ENCODE measurements at regions not wholly inside any gene's neighbourhood (a gene's known extent, or its start where the extent isn't known, plus 50 kb on each side); places are given as distances from the start of the nearest gene placed in this dataset.
A peak's percentile ranks its signal among the peaks of the same experiment; 100 is the strongest.

DNA sequence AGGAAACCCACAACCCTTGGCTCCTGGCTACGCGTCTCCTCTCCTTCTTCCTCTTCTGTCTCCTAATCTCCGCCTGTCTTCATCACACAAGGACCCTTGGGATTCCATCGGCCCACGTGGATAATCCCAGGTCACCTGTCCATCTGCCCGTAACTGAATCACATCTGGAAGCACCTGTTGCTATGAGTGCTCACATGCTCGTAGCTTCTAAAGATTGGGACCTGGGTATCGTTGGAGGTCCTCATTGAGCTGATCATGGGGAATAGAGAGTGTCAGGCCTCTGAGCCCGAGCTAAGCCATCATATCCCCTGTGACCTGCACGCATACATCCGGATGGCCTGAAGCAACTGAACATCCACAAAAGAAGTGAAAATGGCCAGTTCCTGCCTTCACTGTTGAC, 175.4 kb downstream of the SHOX start:
- DNase-seq (ENCODE audit: low read depth, low spot score) = no peak

- DNase-seq (ENCODE audit: low read depth, low spot score) = no peak
These were observed 174.6 kb downstream of the SHOX start for GRCh38 chrX:805103-805670.

DNA sequence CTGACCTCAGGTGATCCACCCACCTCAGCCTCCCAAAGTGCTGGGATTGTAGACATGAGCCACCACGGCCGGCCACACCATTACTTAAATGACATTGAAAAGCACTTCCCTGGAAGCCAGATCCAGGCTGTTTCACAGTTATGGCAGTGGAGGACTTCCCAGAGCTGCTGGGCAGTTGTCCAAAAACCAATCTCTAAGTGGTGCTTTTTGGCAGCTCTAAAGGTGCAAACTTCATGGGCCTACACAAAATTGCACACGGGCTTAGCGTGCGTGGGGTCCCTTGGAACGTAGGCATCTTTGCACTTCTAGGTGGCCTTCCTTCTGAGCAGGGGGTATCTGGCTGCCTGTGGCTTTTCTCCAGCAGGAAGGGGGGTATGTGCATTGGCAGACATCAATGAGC, 172.3 kb downstream of the SHOX start:
- no peak for DNase-seq (ENCODE audit: low read depth, low spot score)

DNA sequence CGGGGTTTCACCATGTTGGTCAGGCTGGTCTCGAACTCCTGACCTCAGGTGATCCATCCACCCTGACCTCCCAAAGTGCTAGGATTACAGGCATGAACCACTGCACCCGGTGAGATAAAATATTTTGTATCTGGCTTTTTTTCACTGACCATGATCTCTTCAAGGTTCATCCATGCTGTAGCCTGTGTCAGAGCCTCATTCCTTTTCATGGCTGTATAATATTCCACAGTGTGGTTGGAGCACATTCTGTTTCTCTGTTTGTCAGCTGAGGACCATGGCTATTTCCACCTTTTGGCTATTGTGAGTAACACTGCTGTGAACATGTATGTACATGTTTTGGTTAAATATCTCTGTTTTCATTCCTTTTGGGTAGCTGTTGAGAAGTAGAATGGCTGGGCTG, 169.2 kb downstream of the SHOX start:
- no peak for DNase-seq (ENCODE audit: low read depth, low spot score)

DNA sequence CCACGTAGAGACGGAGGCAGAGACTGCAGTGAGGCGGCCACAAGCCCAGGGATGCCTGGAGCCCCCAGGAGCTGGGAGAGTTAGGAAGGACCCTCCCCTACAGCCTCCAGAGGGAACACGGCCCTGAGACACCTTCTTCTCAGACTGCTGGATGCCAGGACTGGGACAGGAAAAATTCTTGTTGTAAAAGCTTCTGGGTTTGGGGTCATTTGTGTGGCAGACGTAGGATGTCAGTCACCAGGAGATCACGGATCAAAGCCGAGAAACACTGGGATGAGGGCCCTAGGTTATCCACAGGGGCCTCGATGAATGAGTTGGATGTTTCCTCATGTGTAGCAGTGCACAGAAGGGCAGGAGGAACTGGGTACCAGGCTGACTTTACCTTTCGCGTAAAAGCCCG, 163.7 kb downstream of the SHOX start:
- no peak for DNase-seq (ENCODE audit: low read depth, low spot score)

GRCh38 chrX:793216-793770, 162.7 kb downstream of the SHOX start:
- DNase-seq (ENCODE audit: low read depth, low spot score) = peak; percentile 41

DNA sequence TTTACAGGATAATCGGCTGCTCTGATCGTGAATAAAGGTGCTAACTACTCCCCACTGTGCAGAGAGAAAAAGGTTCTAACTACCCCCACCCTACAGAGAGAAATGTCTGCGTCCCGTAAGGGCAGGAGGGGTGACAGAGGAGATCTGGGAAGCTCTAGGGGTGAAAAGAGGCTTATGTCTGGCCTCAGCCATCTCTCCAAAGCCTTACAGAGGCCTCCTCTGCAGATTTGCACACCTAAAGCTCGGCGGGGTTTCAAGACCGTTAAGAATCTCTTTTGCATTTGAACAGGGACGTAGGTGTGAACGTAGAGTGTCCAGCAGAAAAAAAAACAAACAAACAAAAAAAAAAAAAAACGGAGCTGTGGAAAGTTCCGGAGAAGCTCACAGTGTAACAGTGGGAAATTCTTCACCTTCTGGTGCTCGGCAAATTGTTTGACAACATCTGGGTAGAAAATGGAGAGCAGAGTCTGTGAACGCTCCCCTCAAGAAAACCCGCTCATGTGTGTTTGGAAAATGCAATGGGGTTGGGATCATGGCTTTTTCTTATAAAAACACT, 161.0 kb downstream of the SHOX start:
- DNase-seq (ENCODE audit: low read depth, low spot score) = peak; percentile 79

- DNase-seq (ENCODE audit: low read depth, low spot score) = peak; percentile 37
These were observed 160.3 kb downstream of the SHOX start for GRCh38 chrX:790783-791360.

DNA sequence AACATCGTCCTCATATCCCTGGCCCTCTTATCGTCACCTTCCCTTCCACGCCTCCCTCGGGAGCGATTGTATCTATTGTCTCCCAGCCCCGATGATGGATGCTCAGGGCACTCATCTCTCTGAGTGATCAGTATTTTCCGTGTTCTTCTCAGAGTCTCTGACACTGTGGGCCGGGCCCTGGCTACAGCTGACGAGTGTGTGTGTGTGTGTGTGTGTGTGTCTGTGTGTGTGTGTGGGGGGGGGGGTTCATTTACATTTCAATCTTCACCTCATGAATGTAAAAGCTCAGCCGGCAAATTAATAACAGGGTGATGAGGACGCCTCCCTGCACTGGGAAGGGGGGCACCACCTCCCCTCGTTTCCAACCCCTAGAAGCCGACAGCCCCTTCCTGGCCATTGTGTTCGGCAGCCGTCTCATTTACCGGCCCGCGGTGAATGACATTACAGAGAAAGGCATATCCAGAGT, 159.5 kb downstream of the SHOX start:
- DNase-seq (ENCODE audit: low read depth, low spot score) = peak; percentile 56

GRCh38 chrX:789096-789495, 158.5 kb downstream of the SHOX start:
- peak; percentile 36 for DNase-seq (ENCODE audit: low read depth, low spot score)

DNA sequence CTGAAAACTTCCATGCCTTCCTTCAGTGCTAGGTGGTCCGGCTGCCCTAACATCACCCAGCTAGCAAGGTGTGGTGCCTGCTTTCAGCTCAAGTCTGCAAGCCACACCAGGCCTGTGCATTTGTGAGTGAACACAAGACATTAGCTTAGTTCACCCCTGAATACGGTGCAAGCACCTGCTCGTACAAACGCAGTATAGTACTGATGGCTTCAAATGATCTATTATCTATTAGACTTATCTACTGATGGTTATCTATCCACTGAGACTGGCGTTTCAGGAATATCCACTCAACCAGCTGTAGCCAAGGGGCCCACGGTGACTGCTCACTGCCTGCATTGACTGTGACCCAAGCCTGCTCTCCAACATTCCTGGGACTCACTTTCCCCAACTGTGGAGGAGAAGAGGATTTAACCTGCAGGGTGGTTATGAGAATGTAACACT, 155.9 kb downstream of the SHOX start:
- peak; percentile 78 for DNase-seq (ENCODE audit: low read depth, low spot score)

GRCh38 chrX:784829-785228, 154.2 kb downstream of the SHOX start:
- DNase-seq (ENCODE audit: low read depth, low spot score) = no peak

GRCh38 chrX:781224-782204, 150.9 kb downstream of the SHOX start:
- DNase-seq (ENCODE audit: low read depth, low spot score) = peak; percentile 63

DNA sequence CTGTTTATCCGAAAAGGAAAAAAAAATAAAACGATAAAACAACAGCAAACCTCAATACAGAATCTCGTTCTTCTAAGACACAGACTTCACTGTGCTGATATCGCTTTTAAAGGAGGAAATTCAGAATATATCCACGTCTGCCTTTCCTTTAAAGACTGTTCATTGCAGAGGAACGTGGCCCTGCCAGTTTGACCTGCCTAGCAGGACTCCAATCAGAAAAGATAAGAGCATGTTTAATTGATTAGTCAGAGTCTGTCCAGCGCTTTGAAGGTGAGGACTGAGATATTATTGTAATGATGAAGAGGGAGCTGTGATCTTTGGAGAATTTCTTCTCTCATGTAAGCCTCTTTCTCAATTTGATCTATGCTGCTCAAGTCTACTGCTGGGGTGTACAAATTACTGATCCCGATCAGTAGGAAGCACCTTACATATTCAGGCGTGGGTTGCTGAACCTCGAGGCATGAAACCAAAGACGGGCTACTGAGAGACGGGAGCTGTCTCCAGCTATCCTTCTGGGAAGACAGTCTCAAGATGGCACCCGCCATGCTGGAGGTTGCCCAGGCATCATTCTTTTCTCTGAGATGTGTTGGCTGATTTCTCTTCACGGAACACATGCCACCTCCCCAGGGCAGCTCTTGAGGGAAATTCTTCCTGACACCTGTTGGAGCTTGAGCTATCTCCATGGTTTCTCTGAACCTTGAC, 146.1 kb downstream of the SHOX start:
- peak; percentile 58 for DNase-seq (ENCODE audit: low read depth, low spot score)

- peak; percentile 28 for DNase-seq (ENCODE audit: low read depth, low spot score)
These were observed 145.5 kb downstream of the SHOX start for GRCh38 chrX:776061-776460.

DNA sequence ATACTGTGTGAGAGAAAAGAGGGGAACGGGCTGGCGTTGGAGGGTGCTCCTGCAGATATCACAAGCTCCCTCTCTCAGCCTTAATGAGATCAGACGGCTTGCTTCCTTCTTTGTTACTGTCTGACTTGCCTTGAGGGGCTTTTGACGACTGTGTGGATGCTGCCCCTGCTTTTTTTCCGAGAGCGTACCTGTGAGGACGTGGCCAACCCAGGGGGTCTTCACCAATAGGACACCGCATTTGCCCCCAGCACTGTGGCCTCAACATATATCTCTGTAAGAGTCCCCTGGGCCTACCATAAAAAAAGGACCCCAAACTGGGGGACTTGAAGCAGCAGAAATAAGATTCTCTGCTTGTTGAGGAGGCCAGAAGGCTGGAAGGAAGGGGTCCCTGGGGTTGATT, 143.9 kb downstream of the SHOX start:
- no peak for DNase-seq (ENCODE audit: low read depth, low spot score)

- DNase-seq (ENCODE audit: low read depth, low spot score) = no peak
These were observed 142.9 kb downstream of the SHOX start for GRCh38 chrX:773292-774025.

DNA sequence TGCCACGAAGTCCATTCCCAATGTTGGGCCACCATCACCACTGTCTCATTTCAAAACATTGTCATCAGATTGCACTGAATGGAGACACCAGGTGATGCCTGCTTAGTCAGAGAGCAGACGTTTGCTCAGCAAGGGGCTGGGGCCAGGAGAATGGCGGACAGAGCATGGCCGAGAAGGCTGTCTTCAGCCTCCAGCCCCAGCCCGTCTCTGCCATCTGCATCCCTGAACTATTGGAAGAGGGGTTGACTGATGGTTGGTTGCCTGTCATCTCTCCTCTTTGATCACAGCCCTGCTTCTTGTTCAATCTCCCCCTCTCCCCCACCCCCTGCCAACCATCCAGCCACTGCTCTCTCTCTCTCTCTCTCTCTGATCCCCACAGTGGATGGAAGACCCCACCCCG, 140.9 kb downstream of the SHOX start:
- no peak for DNase-seq (ENCODE audit: low read depth, low spot score)

DNA sequence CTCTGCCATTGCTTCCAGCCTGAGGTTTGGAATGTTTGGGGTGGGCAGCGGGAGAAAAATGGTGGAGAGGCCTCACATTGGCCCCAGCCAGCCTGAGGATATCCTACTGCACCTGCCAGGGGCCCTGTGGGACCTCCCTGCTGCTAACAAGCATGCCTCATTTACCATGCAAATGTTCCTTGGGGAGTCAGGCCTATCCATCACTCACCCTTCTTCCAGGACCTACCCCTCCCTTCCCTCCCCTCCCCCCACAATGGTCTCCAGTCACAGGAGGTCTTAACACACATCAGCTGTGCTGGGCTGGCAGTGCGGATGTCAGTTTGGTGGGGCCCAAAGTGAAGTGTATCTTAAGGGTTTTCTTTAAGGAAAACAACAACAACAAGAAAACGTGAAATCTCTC, 139.2 kb downstream of the SHOX start:
- DNase-seq (ENCODE audit: low read depth, low spot score) = peak; percentile 71

- DNase-seq (ENCODE audit: low read depth, low spot score) = no peak
These were observed 138.0 kb downstream of the SHOX start for GRCh38 chrX:768596-768995.

- DNase-seq (ENCODE audit: low read depth, low spot score) = no peak
These were observed 128.3 kb downstream of the SHOX start for GRCh38 chrX:758917-759316.
